Smooth muscle cell (in vitro differentiated cells): ENCODE measurements at regions not wholly inside any gene's neighbourhood (a gene's known extent, or its start where the extent isn't known, plus 50 kb on each side); places are given as distances from the start of the nearest gene placed in this dataset.

Experiments
- DNase-seq: peaks from one replicate; lab custom pipeline; 2025; ENCODE audit not compliant: unreplicated experiment; lab: John Stamatoyannopoulos, UW
- H2AFZ ChIP-seq: fragments of 200-600 bp; sonication (generic); 2 replicates; pipeline ENCODE4 v1.6.0; 2016; ENCODE audit warnings: antibody characterized with exemption, low read depth, mild to moderate bottlenecking
- H3F3A ChIP-seq: fragments of 200-600 bp; sonication (generic); 2 replicates; pipeline ENCODE4 v1.6.0; 2017; ENCODE audit warnings: antibody characterized with exemption, low read depth
- H3K27ac ChIP-seq: fragments of 200-600 bp; sonication (generic); 2 replicates; pipeline ENCODE4 v1.5.1; 2016; ENCODE audit warnings: low read depth, mild to moderate bottlenecking
- H3K27me3 ChIP-seq: fragments of 200-600 bp; sonication (generic); 2 replicates; pipeline ENCODE4 v1.6.1; 2016; ENCODE audit warnings: low read depth, mild to moderate bottlenecking
- H3K36me3 ChIP-seq: fragments of 200-600 bp; sonication (generic); 2 replicates; pipeline ENCODE4 v1.5.1; 2016; ENCODE audit warnings: low read depth
- H3K4me1 ChIP-seq: fragments of 200-600 bp; sonication (generic); 2 replicates; pipeline ENCODE4 v1.5.1; 2016; ENCODE audit warnings: low read depth
- H3K4me2 ChIP-seq: fragments of 200-600 bp; sonication (generic); 2 replicates; pipeline ENCODE4 v1.6.0; 2016; ENCODE audit warnings: mild to moderate bottlenecking
- H3K4me3 ChIP-seq: fragments of 200-600 bp; sonication (generic); 2 replicates; pipeline ENCODE4 v1.5.1; 2016; ENCODE audit warnings: mild to moderate bottlenecking
- H3K79me2 ChIP-seq: fragments of 200-600 bp; sonication (generic); 2 replicates; pipeline ENCODE4 v1.6.0; 2016; ENCODE audit warnings: low read depth, mild to moderate bottlenecking
- H3K9ac ChIP-seq: fragments of 200-600 bp; sonication (generic); 2 replicates; pipeline ENCODE4 v1.6.0; 2016; ENCODE audit warnings: low read depth
- H3K9me3 ChIP-seq: fragments of 200-600 bp; sonication (generic); replicated peaks from 2 replicates; pipeline ENCODE4 v1.5.1; 2016; ENCODE audit warnings: low read depth
- H4K20me1 ChIP-seq: fragments of 200-600 bp; sonication (generic); 2 replicates; pipeline ENCODE4 v1.6.0; 2016; ENCODE audit warnings: low read depth
- WGBS: methylation state at CpG from one replicate; pipeline ENCODE4 v1.1.7; 2016; ENCODE audit warnings: low lambda C conversion rate; 5-methylcytosine and 5-hydroxymethylcytosine counted together
- TF ChIP-seq, protein P1 (sequence below): fragments of 200-600 bp; sonication (generic); IDR thresholded peaks from 2 replicates; pipeline ENCODE4 v1.5.1; 2017; ENCODE audit warnings: borderline replicate concordance, mild to moderate bottlenecking, antibody characterized with exemption; ENCODE audit not compliant: insufficient read depth, poor library complexity, severe bottlenecking

DNA sequence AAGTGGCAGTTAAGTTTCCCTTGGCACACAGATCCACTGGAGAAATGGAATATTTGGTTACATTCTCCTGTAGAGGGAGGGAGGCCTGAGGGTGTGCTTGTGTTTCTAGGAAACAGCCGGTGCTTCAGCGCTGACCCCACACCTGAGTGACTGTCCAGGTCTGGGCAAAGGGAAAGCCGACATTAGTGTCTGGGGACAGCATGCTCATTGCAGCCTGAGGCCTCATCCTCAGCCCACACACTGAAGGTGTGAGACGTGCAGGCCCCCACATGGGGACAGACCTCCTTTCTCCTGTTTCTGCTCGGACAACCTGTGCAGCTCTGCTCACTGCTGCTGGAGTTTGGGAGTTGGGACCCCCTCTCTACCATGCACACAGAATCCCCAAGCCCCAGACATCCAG is 178.3 kb downstream of the ACKR3 start:
- DNase-seq, result no peak
- TF ChIP-seq, protein P1, sequence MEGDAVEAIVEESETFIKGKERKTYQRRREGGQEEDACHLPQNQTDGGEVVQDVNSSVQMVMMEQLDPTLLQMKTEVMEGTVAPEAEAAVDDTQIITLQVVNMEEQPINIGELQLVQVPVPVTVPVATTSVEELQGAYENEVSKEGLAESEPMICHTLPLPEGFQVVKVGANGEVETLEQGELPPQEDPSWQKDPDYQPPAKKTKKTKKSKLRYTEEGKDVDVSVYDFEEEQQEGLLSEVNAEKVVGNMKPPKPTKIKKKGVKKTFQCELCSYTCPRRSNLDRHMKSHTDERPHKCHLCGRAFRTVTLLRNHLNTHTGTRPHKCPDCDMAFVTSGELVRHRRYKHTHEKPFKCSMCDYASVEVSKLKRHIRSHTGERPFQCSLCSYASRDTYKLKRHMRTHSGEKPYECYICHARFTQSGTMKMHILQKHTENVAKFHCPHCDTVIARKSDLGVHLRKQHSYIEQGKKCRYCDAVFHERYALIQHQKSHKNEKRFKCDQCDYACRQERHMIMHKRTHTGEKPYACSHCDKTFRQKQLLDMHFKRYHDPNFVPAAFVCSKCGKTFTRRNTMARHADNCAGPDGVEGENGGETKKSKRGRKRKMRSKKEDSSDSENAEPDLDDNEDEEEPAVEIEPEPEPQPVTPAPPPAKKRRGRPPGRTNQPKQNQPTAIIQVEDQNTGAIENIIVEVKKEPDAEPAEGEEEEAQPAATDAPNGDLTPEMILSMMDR, result no peak
- peaks cover 28% of the 10 kb centered on the region for H3K4me1 ChIP-seq
- 84% methylated on average over 4 of the region's 5 CpGs for WGBS
- no peak overlapping the region for H3K27ac ChIP-seq
- H3K27me3 ChIP-seq, result no peaks in the 10 kb centered on the region
- H3K9ac ChIP-seq, result no peak overlapping the region
- peaks cover 23% of the 10 kb centered on the region for H3F3A ChIP-seq
- H2AFZ ChIP-seq, result no peak overlapping the region
- no peaks in the 10 kb centered on the region for H3K9me3 ChIP-seq
- no peaks in the 10 kb centered on the region for H4K20me1 ChIP-seq
- H3K36me3 ChIP-seq, result no peaks in the 10 kb centered on the region
- H3K4me2 ChIP-seq, result no peak overlapping the region
- no peak overlapping the region for H3K4me3 ChIP-seq
- no peaks in the 10 kb centered on the region for H3K79me2 ChIP-seq

DNA sequence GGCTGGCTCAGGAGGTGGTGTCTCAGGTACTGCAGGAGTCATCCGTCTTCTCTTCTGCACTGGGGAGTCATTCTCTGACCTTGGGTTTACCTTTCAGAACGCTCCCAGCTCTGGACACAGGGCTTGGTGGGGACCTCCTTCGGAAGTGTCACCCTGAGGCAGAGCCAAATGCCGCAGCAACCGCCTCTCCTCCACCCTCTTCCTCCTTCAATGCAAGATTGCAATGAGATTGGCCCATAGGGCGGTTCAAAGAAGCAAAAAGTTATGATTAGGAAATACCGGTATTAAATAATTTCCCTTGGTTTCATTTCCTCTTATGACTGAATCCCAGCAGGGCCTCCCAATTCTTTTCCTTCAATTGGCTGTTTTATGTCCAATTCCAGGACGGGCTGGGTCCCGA is 178.8 kb downstream of the ACKR3 start:
- WGBS, result 93% methylated on average over 9 of the region's 9 CpGs
- no peaks in the 10 kb centered on the region for H3K27me3 ChIP-seq
- TF ChIP-seq, protein P1, result no peak
- H3K9me3 ChIP-seq, result no peaks in the 10 kb centered on the region
- no peaks in the 10 kb centered on the region for H3K79me2 ChIP-seq
- peaks cover 19% of the 10 kb centered on the region for H3F3A ChIP-seq
- H3K9ac ChIP-seq, result no peak overlapping the region
- H3K4me2 ChIP-seq, result no peak overlapping the region
- no peak overlapping the region for H3K4me3 ChIP-seq
- H3K4me1 ChIP-seq, result peaks cover 28% of the 10 kb centered on the region
- H2AFZ ChIP-seq, result no peak overlapping the region
- H4K20me1 ChIP-seq, result no peaks in the 10 kb centered on the region
- no peak overlapping the region for H3K27ac ChIP-seq
- no peak for DNase-seq
- H3K36me3 ChIP-seq, result no peaks in the 10 kb centered on the region

DNA sequence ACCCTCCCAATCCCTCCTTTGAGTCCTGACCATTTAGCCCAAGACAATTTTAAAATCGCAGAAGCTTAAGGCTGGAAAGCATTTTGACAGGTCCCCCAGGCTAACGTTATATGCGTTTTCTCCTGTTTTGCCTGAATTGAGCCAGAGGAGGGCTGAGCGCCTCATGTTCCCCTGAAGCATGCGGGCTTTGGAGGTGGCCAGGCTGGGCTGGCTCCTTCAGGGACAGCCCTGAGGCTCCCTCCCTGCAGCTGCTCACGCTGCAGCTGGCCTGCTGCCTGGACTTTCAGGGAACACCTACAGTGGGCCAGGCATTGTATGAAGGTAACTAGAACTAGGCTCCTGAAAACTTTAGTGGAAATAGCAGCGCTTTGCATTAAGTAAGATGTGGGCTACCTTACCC is 179.2 kb downstream of the ACKR3 start:
- H2AFZ ChIP-seq, result no peak overlapping the region
- DNase-seq, result no peak
- H3K27ac ChIP-seq, result peak overlapping the region; percentile 26
- no peak overlapping the region for H3K4me3 ChIP-seq
- no peak overlapping the region for H3K4me2 ChIP-seq
- H3K79me2 ChIP-seq, result no peaks in the 10 kb centered on the region
- peaks cover 27% of the 10 kb centered on the region for H3K4me1 ChIP-seq
- H3K27me3 ChIP-seq, result no peaks in the 10 kb centered on the region
- no peaks in the 10 kb centered on the region for H4K20me1 ChIP-seq
- TF ChIP-seq, protein P1, result no peak
- H3K9me3 ChIP-seq, result no peaks in the 10 kb centered on the region
- 88% methylated on average over 7 of the region's 7 CpGs for WGBS
- no peaks in the 10 kb centered on the region for H3K36me3 ChIP-seq
- peaks cover 17% of the 10 kb centered on the region for H3F3A ChIP-seq
- no peak overlapping the region for H3K9ac ChIP-seq

DNA sequence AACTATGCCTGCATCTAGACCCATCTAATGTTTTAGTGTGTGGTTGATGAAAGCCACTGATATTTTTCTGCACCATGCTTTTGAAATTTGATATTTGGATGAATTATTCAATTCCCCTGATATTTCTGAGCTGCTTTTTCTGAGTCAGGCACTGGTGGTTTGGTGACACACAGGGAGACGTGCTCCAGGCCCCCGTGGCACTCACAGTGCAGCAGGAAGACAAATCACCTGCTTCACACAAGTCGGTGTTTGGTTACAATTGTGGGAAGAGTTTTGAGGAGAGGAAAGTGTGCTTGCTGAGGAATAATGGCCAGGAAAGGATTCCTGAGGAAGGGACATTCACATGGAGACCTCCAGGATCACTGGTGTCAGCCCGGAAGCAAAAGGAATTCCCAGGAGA is 179.7 kb downstream of the ACKR3 start:
- H3K4me3 ChIP-seq, result no peak overlapping the region
- no peaks in the 10 kb centered on the region for H3K9me3 ChIP-seq
- WGBS, result 50% methylated on average over 4 of the region's 4 CpGs
- H2AFZ ChIP-seq, result no peak overlapping the region
- DNase-seq, result no peak
- H3K79me2 ChIP-seq, result no peaks in the 10 kb centered on the region
- H3K4me1 ChIP-seq, result peaks cover 25% of the 10 kb centered on the region
- peaks cover 12% of the 10 kb centered on the region for H3F3A ChIP-seq
- no peak overlapping the region for H3K9ac ChIP-seq
- peak overlapping the region; percentile 26 for H3K27ac ChIP-seq
- no peaks in the 10 kb centered on the region for H4K20me1 ChIP-seq
- H3K4me2 ChIP-seq, result no peak overlapping the region
- H3K27me3 ChIP-seq, result no peaks in the 10 kb centered on the region
- TF ChIP-seq, protein P1, result no peak
- no peaks in the 10 kb centered on the region for H3K36me3 ChIP-seq
